ENCODE measurements at regions not wholly inside any gene's neighbourhood (a gene's known extent, or its start where the extent isn't known, plus 50 kb on each side); places are given as distances from the start of the nearest gene placed in this dataset.
"Not testable (repeated sequence)": the region's sequence is repeated elsewhere in the genome, so short reads cannot be mapped to it uniquely, and the experiment has no call there.

- intact Hi-C loops (cut with micrococcal nuclease), result no loop called here
- no peak for FAIRE-seq
- Histone ChIP-seq H3K27ac (ENCODE audit: extremely low read depth, low read depth, low read length) (no peak overlapping the region), H3K9me3 (replicated peaks; ENCODE audit: control insufficient read depth, insufficient read depth, low read depth, low read length) (no peaks in the 10 kb centered on the region), H4K20me1 (replicated peaks; ENCODE audit: control insufficient read depth, insufficient read depth, low read length) (no peaks in the 10 kb centered on the region), H3K4me3 (no peak overlapping the region), H3K4me1 (replicated peaks in 1 of 2; ENCODE audit: control insufficient read depth in 2 of 2, insufficient read depth in 2 of 2, low read length in 2 of 2) (no peaks in the 10 kb centered on the region), H3K9me1 (ENCODE audit: control insufficient read depth, insufficient read depth, low read length) (no peaks in the 10 kb centered on the region), H3K36me3 (ENCODE audit: control insufficient read depth, insufficient read depth, low read length) (no peaks in the 10 kb centered on the region), H2AFZ (ENCODE audit: low read depth, low read length) (no peak overlapping the region), H3K27me3 (ENCODE audit: control insufficient read depth in 2 of 2, insufficient read depth in 2 of 2, low read length in 2 of 2) (no peaks in the 10 kb centered on the region), H3K79me2 (ENCODE audit: control insufficient read depth, insufficient read depth, low read length) (no peaks in the 10 kb centered on the region), H3K4me2 (ENCODE audit: insufficient read depth, low read length) (no peak overlapping the region), H3K9ac (ENCODE audit: insufficient read depth in 1 of 2, low read depth in 2 of 2, low read length in 2 of 2) (no peak overlapping the region)
- ChIA-PET POLR2A (no interaction called here), CTCF (ENCODE audit: low intra/inter-chr PET ratio) (no interaction called here)
- no peak for ATAC-seq
- TF ChIP-seq ETV6 (IDR thresholded peaks at IDR 0.05; ENCODE audit: borderline replicate concordance in 1 of 2, low read depth in 2 of 2, low read length in 1 of 2) (no peak), ETV6 (CRISPR knock-in tag; IDR thresholded peaks at IDR 0.05; ENCODE audit: borderline replicate concordance) (no peak), ZNF76 (CRISPR knock-in tag; IDR thresholded peaks at IDR 0.05; ENCODE audit: borderline replicate concordance) (no peak), XRCC5 (IDR thresholded peaks at IDR 0.05; ENCODE audit: low read depth, low read length) (no peak)
- in situ Hi-C loops (cut with MboI), result no loop called here
- DNase-seq (ENCODE audit: extremely low read depth in 1 of 4, low spot score in 3 of 4), result no peak
- no TSS peak for BruUV-seq (replicated peaks)
- 0% methylated on average over 3 of the region's 3 CpGs for WGBS (ENCODE audit: insufficient coverage, low coverage, missing lambda C conversion rate)
Measured at GRCh38 chr6:102812242-102812641, 1418.7 kb downstream of the GRIK2 start.

GRCh38 chr6:102808944-102809505, 1415.5 kb downstream of the GRIK2 start:
- in situ Hi-C loops (cut with MboI); DNase-seq (ENCODE audit: extremely low read depth in 1 of 4, low spot score in 3 of 4); POLR2A ChIA-PET; H3K27me3 ChIP-seq (ENCODE audit: control insufficient read depth in 2 of 2, insufficient read depth in 2 of 2, low read length in 2 of 2); ATAC-seq; H4K20me1 ChIP-seq (replicated peaks; ENCODE audit: control insufficient read depth, insufficient read depth, low read length); H3K9ac ChIP-seq (ENCODE audit: insufficient read depth in 1 of 2, low read depth in 2 of 2, low read length in 2 of 2); intact Hi-C loops (cut with micrococcal nuclease); H3K4me2 ChIP-seq (ENCODE audit: insufficient read depth, low read length); H3K4me1 ChIP-seq (replicated peaks in 1 of 2; ENCODE audit: control insufficient read depth in 2 of 2, insufficient read depth in 2 of 2, low read length in 2 of 2); CTCF ChIA-PET (ENCODE audit: low intra/inter-chr PET ratio); H3K27ac ChIP-seq (ENCODE audit: extremely low read depth, low read depth, low read length); H3K9me3 ChIP-seq (replicated peaks; ENCODE audit: control insufficient read depth, insufficient read depth, low read depth, low read length); H3K79me2 ChIP-seq (ENCODE audit: control insufficient read depth, insufficient read depth, low read length); FAIRE-seq; H2AFZ ChIP-seq (ENCODE audit: low read depth, low read length); H3K9me1 ChIP-seq (ENCODE audit: control insufficient read depth, insufficient read depth, low read length); BruUV-seq (replicated peaks); H3K4me3 ChIP-seq; H3K36me3 ChIP-seq (ENCODE audit: control insufficient read depth, insufficient read depth, low read length): not testable (repeated sequence)
- 0% methylated on average over 7 of the region's 11 CpGs for WGBS (ENCODE audit: insufficient coverage, low coverage, missing lambda C conversion rate)
